HG02759 (cell line): ENCODE measurements at regions not wholly inside any gene's neighbourhood (a gene's known extent, or its start where the extent isn't known, plus 50 kb on each side); places are given as distances from the start of the nearest gene placed in this dataset.
"Not testable (repeated sequence)": the region's sequence is repeated elsewhere in the genome, so short reads cannot be mapped to it uniquely, and the experiment has no call there.

Source experiments
- ATAC-seq: cut with Tn5 transposase; IDR thresholded peaks from one replicate; pipeline ENCODE4 v1.9.1; 2021; ENCODE audit warnings: mild to moderate bottlenecking, moderate library complexity; ENCODE audit not compliant: unreplicated experiment

DNA sequence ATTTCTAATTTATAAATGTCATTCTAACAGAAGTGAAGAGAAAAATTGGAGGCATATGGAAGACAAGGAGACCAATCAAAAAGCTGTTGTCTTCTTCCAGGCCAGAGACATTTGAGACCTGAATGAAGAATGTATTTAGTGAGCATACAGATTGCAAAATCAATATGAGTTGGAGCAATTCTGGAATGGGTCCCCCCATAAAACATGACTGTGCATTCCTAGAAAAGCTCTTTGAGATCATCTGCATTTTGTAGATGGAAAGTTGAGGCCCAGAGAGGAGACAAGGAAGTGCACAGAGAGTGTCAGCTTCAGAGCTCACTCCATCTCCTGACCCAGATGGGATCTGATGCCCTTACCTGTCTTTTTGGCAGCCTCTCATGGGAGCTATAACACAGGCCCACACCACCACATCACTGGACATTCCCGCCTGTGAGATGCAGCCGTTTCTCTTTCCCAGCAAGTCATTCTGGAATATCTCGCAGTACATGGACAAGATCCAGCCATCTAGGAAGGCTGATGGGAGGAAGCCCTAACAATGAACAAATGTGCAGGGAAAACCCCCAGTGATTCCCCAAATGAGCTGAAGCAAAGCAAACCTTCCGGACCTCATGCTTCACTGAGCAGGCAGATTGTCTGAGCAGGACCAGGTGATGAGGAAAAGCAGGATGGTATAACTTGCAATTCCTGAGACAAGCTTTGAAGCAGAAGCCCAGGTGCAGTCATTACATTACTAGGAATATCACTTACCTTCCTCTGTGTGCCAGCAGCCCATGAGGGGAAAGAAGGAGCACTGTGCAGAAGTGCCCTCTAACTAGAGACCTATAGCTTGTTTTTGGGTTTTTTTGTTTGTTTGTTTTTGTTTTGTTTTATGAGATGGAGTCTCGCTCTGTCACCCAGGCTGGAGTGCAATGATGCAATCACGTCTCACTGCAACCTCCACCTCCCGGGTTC is 445.6 kb downstream of the PLPP3 start:
- peak; percentile 64 for ATAC-seq

DNA sequence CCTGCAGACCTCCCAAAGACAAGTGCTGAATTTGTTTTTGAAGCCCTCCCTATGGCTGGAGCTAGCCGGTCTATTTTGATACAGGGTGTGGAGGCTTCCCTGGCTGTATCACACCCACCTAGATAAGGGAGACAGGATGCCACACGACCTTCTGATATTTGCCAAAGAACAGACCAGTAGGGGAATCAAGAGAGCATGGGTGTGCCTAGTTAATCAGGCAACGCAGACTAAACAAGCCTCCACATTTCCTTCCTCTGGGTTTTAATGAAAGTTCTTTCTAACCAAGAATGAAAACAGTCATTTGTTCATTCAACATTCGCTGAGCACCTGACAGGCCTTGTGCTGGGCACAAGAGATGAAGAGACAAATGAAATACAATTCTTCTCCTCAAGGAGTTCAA is 446.8 kb downstream of the PLPP3 start:
- no peak for ATAC-seq

DNA sequence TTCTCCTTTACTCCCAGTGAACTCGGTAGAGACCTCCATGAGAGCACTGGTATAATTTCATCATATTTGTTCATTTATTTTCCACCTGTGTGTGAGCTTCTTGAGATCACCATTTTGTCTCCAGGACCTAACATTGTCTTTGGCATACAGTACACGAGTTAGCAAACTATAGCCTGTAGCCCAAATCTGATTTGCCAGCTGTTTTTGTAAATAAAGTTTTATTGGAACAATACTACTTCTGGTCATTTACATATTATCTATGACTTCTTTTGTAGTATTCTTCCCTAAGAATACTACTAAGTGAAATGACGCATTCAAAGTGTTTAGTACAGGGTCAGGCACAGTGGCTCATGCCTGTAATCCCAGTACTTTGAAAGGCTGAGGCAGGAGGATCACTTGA is 449.5 kb downstream of the PLPP3 start:
- ATAC-seq: no peak

DNA sequence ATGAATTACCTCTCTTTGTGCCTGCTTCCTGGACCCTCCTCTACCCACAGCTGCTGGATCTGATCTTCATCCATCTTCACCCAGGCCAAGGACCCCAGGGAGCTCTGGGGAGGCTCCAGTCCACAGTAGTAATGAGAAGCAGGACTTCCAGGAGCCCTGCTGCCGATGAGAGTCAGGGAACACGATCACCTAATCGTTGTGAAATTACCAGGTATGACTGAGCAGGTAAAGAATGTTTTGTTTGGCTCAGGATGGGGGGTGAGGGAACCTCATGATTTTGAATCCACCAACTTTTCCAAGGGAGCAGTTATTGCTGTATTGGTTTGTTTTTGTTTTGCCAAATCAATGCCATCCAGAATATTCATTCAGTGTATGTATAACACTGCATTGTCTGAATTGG is 454.0 kb downstream of the PLPP3 start:
- ATAC-seq: no peak

DNA sequence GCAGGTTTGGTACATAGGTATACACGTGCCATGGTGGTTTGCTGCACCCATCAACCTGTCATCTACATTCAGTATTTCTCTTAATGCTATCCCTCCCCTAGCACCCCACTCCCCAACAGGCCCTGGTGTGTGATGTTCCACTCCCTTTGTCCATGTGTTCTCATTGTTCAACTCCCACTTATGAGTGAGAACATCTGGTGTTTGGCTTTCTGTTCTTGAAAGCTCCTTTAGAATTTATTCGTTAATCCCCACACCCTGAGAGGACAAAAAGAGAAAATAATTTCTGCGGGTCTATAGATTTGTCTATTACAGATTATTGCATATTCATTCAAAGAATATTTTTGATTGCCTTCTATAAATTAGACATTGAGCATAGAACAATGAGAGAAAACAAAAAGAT is 455.5 kb downstream of the PLPP3 start:
- ATAC-seq: no peak

DNA sequence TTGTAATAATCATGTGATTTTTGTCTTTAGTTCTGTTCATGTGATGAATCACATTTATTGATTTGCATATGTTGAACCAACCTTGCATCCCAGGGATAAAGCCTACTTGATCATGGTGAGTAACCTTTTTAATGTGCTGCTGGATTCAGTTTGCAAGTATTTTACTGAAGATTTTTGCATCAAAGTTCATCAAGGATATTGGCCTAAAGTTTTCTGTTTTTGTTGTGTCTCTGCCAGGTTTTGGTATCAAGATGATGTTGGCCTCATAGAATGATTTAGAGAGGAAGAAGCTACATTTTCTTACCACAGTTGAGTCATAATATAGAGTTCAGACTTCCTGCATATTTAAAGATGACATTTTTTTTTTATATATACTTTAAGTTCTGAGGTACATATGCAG is 455.9 kb downstream of the PLPP3 start:
- no peak for ATAC-seq

DNA sequence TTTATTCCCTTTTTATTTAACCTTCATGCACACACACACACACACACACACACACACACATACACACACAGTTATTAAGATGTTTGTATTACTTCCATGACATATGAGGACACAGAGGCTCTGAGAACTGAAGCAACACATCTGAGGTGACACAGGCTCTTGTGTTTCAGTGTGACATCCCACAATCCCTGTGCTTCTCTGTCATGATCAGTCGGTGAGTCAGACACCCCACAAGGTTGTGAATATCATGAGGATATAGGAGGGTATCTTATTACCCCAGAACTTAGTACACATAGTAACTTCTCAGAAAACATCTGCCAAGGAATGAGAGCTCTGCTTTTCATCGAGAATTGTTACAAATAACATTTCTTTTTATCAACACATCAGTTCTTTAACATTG is 459.3 kb downstream of the PLPP3 start:
- ATAC-seq: no peak

DNA sequence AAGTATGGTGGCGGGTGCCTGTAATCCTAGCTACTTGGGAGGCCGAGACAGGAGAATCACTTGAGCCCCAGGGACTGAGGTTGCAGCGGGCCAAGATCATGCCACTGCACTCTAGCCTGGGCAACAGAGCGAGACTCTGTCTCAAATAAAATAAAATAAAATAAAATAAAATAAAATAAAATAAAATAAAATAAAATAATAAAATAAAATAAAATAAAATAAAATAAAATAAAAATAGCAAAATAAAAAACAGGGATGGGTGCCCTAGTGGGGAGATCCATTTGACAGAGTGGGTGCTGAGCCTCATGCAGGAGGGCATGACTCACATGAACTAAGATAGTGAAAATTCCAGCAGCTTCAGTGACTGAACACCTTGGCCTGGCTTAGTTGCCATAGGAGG is 460.7 kb downstream of the PLPP3 start:
- ATAC-seq: not testable (repeated sequence)

DNA sequence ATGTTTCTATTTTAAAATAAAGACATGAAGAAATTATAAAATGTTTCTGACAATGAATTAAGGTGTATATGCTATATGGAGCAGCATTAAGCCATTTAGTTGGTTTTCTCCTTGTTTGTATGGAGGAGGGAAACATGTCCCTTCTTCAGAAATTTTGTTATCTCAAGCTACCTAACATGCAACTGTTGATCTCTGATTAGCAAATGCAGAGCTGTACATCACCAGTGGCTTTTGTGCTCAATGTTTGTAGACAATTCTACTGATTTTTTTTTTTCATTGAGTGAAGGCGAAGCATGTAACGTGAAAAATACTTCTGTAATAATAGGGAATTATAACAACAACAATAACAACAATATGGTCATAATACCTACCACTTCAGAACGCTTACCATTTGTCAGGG is 463.7 kb downstream of the PLPP3 start:
- ATAC-seq: no peak

DNA sequence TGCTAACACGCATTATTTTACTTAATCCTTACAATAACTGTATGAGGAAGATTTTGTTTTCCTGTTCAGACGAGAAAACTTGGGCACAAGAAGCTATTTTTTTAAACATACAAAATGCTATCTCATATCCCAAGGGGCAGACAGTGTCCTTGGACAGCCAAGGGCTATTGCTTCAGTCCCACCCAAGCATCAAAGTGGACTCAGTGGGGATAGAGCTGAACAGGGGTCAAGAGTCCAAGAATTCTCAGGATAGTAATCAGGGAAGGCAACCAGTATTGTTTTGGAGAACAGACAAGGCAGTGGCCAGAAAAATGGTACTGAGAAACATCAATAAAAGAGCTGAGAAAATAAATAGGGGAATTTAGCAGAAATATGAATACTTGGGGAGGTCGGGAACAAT is 465.7 kb downstream of the PLPP3 start:
- ATAC-seq: no peak

DNA sequence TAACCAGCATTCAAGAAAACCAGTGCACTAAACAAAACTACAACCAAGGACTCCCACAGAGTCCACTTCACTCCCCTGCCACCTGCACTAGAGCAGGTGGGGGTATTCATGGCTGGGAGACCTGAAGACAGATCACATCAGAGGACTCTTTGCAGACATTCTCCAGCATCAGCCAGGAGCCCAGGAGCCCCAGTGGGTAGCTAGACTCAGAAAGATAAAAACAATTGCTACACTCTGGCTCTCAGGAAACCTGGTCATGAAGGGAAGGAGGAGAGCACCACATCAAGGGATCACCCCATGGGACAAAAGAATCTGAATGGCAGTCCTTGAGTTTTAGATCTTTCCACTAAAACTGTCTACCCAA is 472.1 kb downstream of the PLPP3 start:
- ATAC-seq: no peak

DNA sequence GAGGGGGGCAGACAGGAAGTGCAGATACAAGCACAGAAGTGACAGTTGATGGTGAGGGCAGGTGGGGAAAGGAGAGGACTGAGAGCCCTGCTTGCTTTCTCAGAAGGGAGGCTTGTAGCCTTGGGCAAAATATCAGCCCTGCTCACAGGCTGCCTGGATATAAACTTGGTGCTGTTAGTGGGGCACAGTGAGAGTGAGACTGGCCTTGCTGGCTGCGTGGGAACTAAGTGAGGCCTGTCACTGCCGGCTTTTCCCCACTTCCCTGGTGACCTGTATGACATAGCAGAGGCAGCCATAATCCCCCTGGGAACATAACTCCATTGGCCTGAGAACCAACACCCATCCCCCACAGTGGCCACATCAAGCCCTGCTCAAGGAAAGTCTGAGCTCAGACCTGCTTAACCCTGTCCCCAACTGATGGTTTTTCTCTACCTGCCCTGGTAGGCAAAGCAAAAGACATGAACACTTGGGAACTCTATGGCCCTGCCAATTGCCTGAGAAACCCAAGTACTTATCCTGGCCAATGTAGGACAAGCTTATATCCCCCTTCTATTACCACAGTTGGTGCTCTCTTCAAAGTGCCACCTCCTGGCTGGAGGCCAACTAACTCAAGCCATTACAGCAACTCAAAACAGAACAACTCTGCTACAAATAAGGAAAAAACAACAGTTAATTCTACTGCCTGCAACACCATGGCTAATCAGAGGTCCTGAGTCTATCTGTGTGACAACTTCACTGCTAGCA is 472.7 kb downstream of the PLPP3 start:
- ATAC-seq: no peak

DNA sequence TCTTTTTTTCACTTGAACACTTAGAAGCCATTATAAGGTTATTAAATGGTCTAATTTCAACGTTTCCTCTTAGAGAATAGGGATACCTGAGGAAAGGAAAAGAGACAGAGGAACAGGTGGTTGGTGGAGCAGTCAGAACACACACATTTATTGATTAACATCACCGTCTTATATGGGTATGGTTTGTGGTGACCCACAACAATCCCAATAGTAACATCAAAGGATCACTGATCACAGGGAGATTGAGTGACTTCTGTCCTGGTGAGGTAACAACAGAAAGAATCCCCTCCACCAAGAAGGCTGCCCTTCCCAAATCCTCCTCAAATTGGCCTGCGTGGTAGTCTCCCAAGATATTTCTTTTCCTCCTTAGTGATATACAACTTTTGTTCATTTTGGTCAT is 474.0 kb downstream of the PLPP3 start:
- ATAC-seq: no peak

DNA sequence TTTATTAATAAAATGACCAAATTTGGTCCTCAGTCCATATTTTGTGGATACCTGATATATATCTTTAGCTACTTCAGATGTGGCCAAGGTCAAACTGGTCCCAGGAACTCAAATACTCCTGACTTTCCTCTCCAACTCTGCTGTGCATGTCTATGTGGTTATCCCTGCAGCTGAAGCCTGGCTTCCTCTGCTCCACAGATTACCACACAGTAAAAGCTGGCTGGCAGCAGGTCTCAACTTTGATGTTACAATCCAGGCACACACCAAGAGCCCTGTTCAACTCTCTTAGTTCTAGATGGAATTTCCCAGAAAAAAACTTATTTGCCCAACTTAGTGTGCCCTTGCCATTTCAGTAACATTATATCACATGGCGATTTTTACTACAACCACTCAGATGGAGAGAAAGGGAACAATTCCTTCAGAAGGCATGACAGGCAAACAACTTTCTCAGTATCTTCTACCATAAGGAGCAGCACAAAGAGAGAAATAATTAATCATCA is 479.5 kb downstream of the PLPP3 start:
- no peak for ATAC-seq

DNA sequence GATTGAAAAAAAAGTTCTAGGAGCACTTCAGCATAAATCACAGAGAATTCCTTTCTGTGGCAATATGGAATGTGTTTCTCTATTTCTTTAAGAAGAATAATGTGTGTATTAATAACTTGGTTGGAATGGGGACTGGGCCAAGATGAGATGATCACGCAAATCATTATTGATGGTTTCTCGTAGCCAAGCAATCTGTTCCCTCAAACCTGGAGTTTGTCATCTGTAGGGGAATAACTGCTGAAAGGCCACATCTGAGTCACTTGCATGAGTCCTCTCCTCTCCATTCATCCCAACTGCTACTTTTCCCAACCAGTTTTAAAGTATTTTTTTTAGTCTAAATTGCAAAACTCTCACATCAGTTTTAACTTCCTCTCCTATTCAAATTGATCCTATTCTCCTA is 480.4 kb downstream of the PLPP3 start:
- ATAC-seq: no peak

DNA sequence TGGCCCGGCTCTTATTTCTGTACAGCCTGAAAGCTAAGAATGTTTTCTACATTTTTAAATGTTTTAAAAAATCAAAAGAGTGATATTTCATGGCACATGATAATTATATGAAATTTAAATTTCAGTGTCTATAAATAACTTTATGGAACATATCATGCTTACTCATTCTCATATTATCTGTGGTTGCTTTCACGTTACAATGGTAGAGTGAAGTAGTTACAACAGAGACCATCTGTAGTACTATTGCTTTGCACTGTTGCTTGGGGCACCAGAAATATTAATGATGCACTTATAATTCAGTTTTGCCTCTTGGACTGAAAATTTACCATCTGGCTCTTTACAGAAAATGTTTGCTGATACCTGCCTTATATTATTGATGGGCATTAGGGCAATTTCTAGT is 481.6 kb downstream of the PLPP3 start:
- ATAC-seq: no peak

DNA sequence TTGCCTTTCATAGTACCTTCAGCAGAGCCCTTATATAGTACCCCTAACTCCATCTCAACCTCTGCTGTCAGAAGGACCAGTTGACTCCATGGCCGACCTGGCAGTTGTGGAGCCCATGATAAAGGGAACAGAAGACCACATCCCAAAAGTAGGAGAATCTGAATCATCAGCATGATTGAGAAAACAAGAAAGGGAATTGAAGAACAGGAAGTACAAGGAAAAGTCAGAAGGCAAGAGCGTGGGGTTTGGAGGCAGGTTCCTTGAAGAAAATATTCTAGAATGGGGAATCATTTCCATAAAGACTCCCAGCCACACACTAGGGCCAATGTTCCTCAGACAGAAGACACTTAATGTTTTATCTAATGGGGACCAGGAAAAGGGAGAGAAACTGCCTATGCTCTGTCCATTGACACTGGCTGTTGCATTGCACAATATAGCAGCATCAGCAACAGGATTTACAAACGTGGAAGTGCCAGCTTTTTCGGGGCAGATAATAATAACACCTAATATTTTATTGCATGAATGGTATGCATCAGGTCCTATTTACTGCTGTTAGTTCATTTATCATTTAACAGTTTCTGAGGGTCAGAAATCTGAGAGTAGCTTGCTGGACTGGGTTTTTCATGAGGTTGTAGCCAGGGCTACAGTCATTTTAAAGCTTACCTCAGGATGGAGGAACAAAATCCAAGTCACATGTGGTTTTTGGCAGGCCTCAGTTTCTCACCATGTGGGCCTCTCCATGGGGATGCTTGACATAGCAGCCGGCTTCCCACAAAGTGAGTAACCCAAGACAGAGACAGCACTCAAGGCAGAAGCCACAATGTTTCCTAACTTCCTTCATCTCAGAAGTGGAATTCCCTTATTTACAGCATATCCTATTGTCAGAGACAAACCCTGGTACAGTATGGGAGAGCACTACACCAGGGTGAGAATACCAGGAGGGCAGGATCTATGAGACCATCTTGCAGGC is 483.4 kb downstream of the PLPP3 start:
- ATAC-seq: no peak

DNA sequence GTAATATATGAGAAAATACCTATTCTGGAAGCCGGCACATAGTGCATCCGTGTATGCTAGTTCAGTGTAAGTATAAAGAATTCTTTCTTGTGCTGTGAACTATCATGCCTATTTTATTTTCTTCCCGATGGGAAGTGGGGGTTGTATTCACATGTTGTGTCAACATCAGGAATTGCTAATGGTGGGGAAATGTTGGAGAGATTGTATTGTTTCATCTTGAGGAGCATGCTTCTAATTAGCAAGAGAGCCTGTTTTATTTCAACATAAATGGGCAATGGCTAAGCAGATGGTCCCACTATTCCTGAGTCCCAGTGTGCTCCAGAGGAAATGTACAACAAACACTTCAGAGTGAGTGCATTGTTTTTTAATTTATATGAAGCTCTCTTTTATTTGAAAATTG is 485.2 kb downstream of the PLPP3 start:
- no peak for ATAC-seq

DNA sequence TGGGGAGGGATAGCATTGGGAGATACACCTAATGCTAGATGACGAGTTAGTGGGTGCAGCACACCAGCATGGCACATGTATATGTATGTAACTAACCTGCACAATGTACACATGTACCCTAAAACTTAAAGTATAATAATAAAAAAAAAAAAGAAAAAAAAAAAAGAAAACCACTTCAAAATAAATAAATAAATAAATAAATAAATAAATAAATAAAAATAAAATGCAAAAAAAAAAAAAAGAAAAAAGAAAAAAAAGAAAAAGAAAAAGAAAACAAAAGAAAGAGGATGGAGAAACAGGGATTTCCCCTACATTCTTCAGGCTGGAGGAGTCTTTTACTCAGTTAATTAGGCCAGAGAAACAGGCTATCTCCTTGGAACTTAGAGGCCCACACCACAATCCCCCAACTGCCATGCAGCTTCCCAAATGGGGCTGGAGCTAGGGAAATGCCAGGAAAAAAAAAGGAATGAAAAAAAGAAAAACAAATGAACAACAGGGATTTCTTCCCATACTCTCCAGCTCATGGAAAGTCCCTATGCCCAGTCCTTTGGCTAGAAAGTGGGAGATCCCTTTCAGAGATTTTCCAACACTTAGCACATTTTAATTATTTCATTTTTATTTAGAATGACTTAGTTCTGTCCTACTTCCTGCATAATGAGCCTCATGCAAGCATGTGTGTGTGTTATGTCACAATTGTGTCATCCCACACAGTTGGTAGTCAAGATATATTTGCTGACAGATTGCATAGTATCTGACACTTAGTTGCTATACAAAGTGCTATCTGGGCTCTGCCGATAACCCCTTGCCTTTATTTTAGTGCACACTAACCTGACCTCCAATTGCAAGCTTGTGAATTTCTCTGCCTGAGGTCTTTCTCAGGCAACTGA is 486.4 kb downstream of the PLPP3 start:
- no peak for ATAC-seq

DNA sequence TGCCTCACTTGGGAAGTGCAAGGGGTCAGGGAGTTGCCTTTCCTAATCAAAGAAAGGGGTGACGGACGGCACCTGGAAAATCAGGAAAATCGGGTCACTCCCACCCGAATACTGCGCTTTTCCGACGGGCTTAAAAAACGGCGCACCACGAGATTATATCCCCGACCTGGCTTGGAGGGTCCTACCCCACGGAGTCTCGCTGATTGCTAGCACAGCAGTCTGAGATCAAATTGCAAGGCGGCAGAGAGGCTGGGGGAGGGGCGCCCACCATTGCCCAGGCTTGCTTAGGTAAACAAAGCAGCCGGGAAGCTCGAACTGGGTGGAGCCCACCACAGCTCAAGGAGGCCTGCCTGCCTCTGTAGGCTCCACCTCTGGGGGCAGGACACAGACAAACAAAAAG is 489.5 kb downstream of the PLPP3 start:
- not testable (repeated sequence) for ATAC-seq
